Suprapubic skin (tissue), 4 donors: ENCODE measurements at regions not wholly inside any gene's neighbourhood (a gene's known extent, or its start where the extent isn't known, plus 50 kb on each side); places are given as distances from the start of the nearest gene placed in this dataset.

Experiments used
- DNase-seq, 2 donors: peaks; one replicate each; pipeline ENCODE4 v3.0.0-alpha.2; 2019; ENCODE audit warnings: low spot score in 2 of 2
- H3K27ac ChIP-seq: fragments of 200-600 bp; sonication (generic); one replicate; pipeline ENCODE4 v1.5.1; 2019
- H3K27me3 ChIP-seq: fragments of 200-600 bp; sonication (generic); one replicate; pipeline ENCODE4 v1.5.1; 2019
- H3K36me3 ChIP-seq: fragments of 200-600 bp; sonication (generic); one replicate; pipeline ENCODE4 v1.5.1; 2019
- H3K4me1 ChIP-seq: fragments of 200-600 bp; sonication (generic); one replicate; pipeline ENCODE4 v1.5.1; 2019
- H3K4me3 ChIP-seq: fragments of 200-600 bp; sonication (generic); one replicate; pipeline ENCODE4 v1.5.1; 2019; ENCODE audit warnings: mild to moderate bottlenecking
- H3K9me3 ChIP-seq: fragments of 200-600 bp; sonication (generic); one replicate; pipeline ENCODE4 v1.5.1; 2019
- CTCF ChIP-seq, 2 donors: fragments of 200-600 bp in 1 of 2; fragments of 450-650 bp in 1 of 2; sonication (generic) in 1 of 2; IDR thresholded peaks; one replicate each; pipeline ENCODE4 v1.5.1; 2016 to 2019; ENCODE audit warnings: antibody characterized with exemption in 2 of 2, mild to moderate bottlenecking in 1 of 2, moderate library complexity in 1 of 2
- EP300 ChIP-seq: sonication (generic); formaldehyde crosslinking; IDR thresholded peaks from one replicate; pipeline ENCODE4 v1.6.1; 2017; ENCODE audit warnings: antibody characterized with exemption
- POLR2A ChIP-seq, 2 donors: fragments of 450-650 bp; IDR thresholded peaks; one replicate each; pipeline ENCODE4 v1.6.1; 2017; ENCODE audit warnings: antibody characterized with exemption in 2 of 2, mild to moderate bottlenecking in 2 of 2, moderate library complexity in 2 of 2
- POLR2AphosphoS5 ChIP-seq, 3 donors: sonication (generic); formaldehyde crosslinking; IDR thresholded peaks; one replicate each; pipeline ENCODE4 v1.6.1; 2017; ENCODE audit warnings: antibody characterized with exemption in 3 of 3
- WGBS: methylation state at CpG from one replicate; pipeline ENCODE4 v1.1.5; 2018; 5-methylcytosine and 5-hydroxymethylcytosine counted together

DNA sequence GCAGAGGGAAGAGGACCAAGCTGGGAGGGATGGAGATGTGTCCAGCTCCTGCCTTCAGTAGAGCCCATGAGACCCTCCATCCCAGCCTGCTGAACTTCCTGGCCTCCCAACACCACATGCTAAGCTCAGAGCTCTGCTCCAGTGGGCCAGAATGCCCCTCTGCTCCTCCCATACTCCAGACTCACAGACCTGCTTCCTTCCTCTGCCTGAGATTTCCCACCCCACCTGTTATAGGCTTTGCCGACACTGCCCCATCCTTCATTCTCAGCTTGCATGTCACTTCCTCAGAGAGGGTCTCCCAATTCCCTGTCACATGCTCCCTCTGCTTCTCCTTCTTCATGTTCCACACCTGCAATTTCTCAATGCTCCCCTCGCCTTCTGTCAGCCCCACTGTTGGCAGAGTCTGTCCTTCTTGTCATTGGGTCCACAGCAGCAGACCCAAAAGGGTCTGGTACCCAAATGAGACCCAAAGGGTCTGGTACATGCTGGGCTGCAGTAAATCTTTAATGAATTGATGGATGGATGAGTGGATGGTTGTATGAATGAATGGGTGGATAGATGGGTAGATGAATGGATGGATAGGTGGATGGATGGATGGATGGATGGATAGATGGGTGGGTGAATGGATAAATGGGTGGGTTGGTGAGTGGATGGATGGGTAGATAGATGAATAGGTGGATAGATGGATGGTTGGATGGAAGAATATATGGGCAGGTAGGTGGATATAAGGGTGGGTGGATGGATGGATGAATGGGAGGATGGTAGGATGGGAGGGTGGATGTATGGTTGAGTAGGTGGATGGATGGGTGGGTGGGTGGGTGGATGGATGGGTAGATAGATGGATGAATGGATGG is 105.3 kb upstream of the FGF3 start:
- peaks cover 56% of the 10 kb centered on the region for H3K27me3 ChIP-seq
- WGBS, result 78% methylated on average over 2 of the region's 2 CpGs
- H3K9me3 ChIP-seq, result no peaks in the 10 kb centered on the region
- no peaks in the 10 kb centered on the region for H3K36me3 ChIP-seq
- no peak overlapping the region for H3K4me3 ChIP-seq
- H3K27ac ChIP-seq, result no peak overlapping the region
- DNase-seq, result no peak
- TF ChIP-seq CTCF (IDR thresholded peaks at IDR 0.05), result no peak
- no peak for TF ChIP-seq EP300
- no peak for TF ChIP-seq POLR2AphosphoS5 (IDR thresholded peaks at IDR 0.05)
- no peak for TF ChIP-seq POLR2A (IDR thresholded peaks at IDR 0.05)
- no peaks in the 10 kb centered on the region for H3K4me1 ChIP-seq

GRCh38 chr11:69925366-69926196 is 106.4 kb upstream of the FGF3 start:
- 24% methylated on average over 22 of the region's 22 CpGs for WGBS
- H3K27ac ChIP-seq, result no peak overlapping the region
- H3K27me3 ChIP-seq, result peaks cover 65% of the 10 kb centered on the region
- TF ChIP-seq POLR2AphosphoS5 (IDR thresholded peaks at IDR 0.05) (no peak), POLR2A (IDR thresholded peaks at IDR 0.05) (no peak), CTCF (IDR thresholded peaks at IDR 0.05) (no peak), EP300 (no peak)
- no peaks in the 10 kb centered on the region for H3K9me3 ChIP-seq
- H3K4me3 ChIP-seq, result no peak overlapping the region
- H3K36me3 ChIP-seq, result no peaks in the 10 kb centered on the region
- no peaks in the 10 kb centered on the region for H3K4me1 ChIP-seq
- peak in 1 of 2 donors; percentile 32 for DNase-seq

DNA sequence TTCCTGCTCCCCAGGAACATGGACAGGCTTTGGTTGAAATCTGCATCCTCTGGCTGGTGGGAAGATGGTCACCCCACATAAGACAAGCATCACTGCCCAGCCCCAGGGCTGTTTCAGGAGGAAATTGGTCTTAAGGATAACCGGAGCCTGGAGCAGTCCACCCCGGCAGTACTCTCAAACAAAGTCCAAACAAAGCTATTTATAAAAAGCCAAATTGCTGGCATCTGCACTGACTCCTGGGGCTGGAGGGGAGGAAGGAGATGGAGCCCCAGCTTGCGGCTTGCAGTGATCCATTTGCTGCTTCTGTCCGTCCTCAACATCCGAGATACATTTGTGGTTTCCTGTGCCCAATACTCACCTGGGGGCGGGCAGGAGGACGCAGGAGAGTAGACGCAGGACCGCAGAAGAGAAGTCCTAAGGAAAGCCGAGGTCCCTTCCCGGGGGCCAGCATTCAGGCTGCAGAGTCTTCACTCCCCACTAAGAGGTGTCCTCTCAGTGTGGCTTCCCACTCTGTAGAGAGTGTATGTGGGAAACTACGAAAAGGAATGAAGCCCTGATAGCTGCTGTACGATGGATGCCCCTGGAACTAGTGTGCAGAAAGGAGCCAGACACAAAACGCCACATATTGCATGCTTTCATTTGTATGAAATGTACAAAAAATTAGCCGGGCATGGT is 107.3 kb upstream of the FGF3 start:
- H3K27me3 ChIP-seq, result peaks cover 74% of the 10 kb centered on the region
- whole genome bisulfite sequencing, result 62% methylated on average over 13 of the region's 15 CpGs
- DNase-seq, result peak in 1 of 2 donors; percentile 9

DNA sequence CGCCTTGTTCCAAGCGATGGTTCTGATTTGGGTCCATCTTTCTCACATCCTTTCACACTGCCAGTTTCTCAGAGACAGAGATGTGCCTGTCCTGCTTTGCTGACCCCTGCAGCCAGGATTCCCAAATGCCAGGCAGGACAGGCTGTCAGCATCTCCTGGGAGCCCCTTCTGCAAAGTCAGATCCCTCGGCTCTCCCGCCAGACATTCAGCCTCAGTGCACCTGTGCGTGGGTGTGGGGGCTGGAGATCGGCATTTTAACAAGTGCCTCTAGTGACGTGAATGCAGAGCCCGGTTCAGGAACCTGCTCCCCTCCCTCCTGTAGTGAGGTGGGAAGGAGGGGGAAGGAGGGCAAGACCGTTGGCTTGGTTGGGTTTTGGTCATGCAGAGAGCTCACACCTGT is 108.9 kb upstream of the FGF3 start:
- WGBS, result 59% methylated on average over 9 of the region's 9 CpGs
- H3K4me1 ChIP-seq, result no peaks in the 10 kb centered on the region
- H3K27ac ChIP-seq, result no peak overlapping the region
- no peak overlapping the region for H3K4me3 ChIP-seq
- TF ChIP-seq POLR2AphosphoS5 (IDR thresholded peaks at IDR 0.05) (no peak), CTCF (IDR thresholded peaks at IDR 0.05) (no peak), POLR2A (IDR thresholded peaks at IDR 0.05) (no peak), EP300 (no peak)
- peaks cover 63% of the 10 kb centered on the region for H3K27me3 ChIP-seq
- peak in 1 of 2 donors; percentile 21 for DNase-seq
- no peaks in the 10 kb centered on the region for H3K9me3 ChIP-seq
- no peaks in the 10 kb centered on the region for H3K36me3 ChIP-seq

More for the DNA sequence above, 107.3 kb upstream of the FGF3 start:
- Histone ChIP-seq H3K36me3 (no peaks in the 10 kb centered on the region), H3K4me1 (no peaks in the 10 kb centered on the region), H3K27ac (no peak overlapping the region), H3K4me3 (no peak overlapping the region), H3K9me3 (no peaks in the 10 kb centered on the region)
- TF ChIP-seq CTCF (IDR thresholded peaks at IDR 0.05) (no peak), POLR2A (IDR thresholded peaks at IDR 0.05) (no peak), EP300 (no peak)
